ENCODE measurements at regions not wholly inside any gene's neighbourhood (a gene's known extent, or its start where the extent isn't known, plus 50 kb on each side); places are given as distances from the start of the nearest gene placed in this dataset.

- no peaks in the 10 kb centered on the region for H4K20me1 ChIP-seq
- peaks cover 0 to 8% (median 0%) of the 10 kb centered on the region in 10 experiments; a peak in 1 of 20 replicates for H3K4me1 ChIP-seq
- no peaks in the 10 kb centered on the region for H3K27me3 ChIP-seq
- H3K4me2 ChIP-seq, result peak overlapping the region in 2 of 11 experiments; percentile 11 to 18; a peak in 1 of 22 replicates
- TF ChIP-seq Cebpa-rat (IDR thresholded peaks at IDR 0.05), result no peak
- no peak overlapping the region for H3K27ac ChIP-seq
- H3K4me3 ChIP-seq, result no peak overlapping the region
- H3K36me3 ChIP-seq, result no peaks in the 10 kb centered on the region
- H3K9me3 ChIP-seq (replicated peaks in 1 of 11), result peaks cover 14 to 28% (median 21%) of the 10 kb centered on the region in 11 experiments
- no peak overlapping the region for H3K9ac ChIP-seq
Observed at GRCh38 chr12:30473274-30473673, 222.4 kb downstream of the IPO8 start.

GRCh38 chr12:30466093-30466585 lies 229.5 kb downstream of the IPO8 start:
- Histone ChIP-seq H3K9ac (no peak overlapping the region), H4K20me1 (no peaks in the 10 kb centered on the region), H3K4me1 (no peaks in the 10 kb centered on the region), H3K36me3 (no peaks in the 10 kb centered on the region), H3K27me3 (no peaks in the 10 kb centered on the region), H3K27ac (no peak overlapping the region), H3K4me3 (no peak overlapping the region), H3K4me2 (no peak overlapping the region), H3K9me3 (replicated peaks in 1 of 11) (peaks cover 14 to 20% (median 16%) of the 10 kb centered on the region in 11 experiments)
- no peak for TF ChIP-seq Cebpa-rat (IDR thresholded peaks at IDR 0.05)

- Histone ChIP-seq H3K4me2 (no peak overlapping the region), H3K9ac (no peak overlapping the region), H4K20me1 (no peaks in the 10 kb centered on the region), H3K9me3 (replicated peaks in 1 of 11) (peaks cover 0 to 4% (median 0%) of the 10 kb centered on the region in 11 experiments; a peak in 1 of 22 replicates), H3K27ac (no peak overlapping the region), H3K36me3 (no peaks in the 10 kb centered on the region), H3K4me3 (no peak overlapping the region), H3K27me3 (no peaks in the 10 kb centered on the region), H3K4me1 (no peaks in the 10 kb centered on the region)
- no peak for TF ChIP-seq Cebpa-rat (IDR thresholded peaks at IDR 0.05)
Observed at GRCh38 chr12:30463636-30464035, 232.0 kb downstream of the IPO8 start.

- Histone ChIP-seq H3K4me2 (no peak overlapping the region), H3K9ac (no peak overlapping the region), H3K9me3 (replicated peaks in 1 of 11) (peaks cover 0 to 6% (median 0%) of the 10 kb centered on the region in 11 experiments; a peak in 1 of 22 replicates), H3K27ac (no peak overlapping the region), H4K20me1 (no peaks in the 10 kb centered on the region), H3K4me3 (no peak overlapping the region), H3K4me1 (peaks cover 0 to 12% (median 6%) of the 10 kb centered on the region in 10 experiments; a peak in 10 of 20 replicates), H3K36me3 (no peaks in the 10 kb centered on the region), H3K27me3 (no peaks in the 10 kb centered on the region)
- TF ChIP-seq Cebpa-rat (IDR thresholded peaks at IDR 0.05), result no peak
Observed at GRCh38 chr12:30462249-30462648, 233.4 kb downstream of the IPO8 start.

- TF ChIP-seq Cebpa-rat (IDR thresholded peaks at IDR 0.05), result no peak
- H3K27ac ChIP-seq, result no peak overlapping the region
- H3K36me3 ChIP-seq, result no peaks in the 10 kb centered on the region
- H4K20me1 ChIP-seq, result no peaks in the 10 kb centered on the region
- H3K4me1 ChIP-seq, result peaks cover 0 to 24% (median 14%) of the 10 kb centered on the region in 10 experiments; a peak in 11 of 20 replicates
- peaks cover 0 to 6% (median 0%) of the 10 kb centered on the region in 11 experiments; a peak in 1 of 22 replicates for H3K9me3 ChIP-seq (replicated peaks in 1 of 11)
- no peak overlapping the region for H3K9ac ChIP-seq
- no peak overlapping the region for H3K4me3 ChIP-seq
- no peaks in the 10 kb centered on the region for H3K27me3 ChIP-seq
- H3K4me2 ChIP-seq, result no peak overlapping the region
Observed at GRCh38 chr12:30461026-30461615, 234.5 kb downstream of the IPO8 start.

- Histone ChIP-seq H3K36me3 (no peaks in the 10 kb centered on the region), H3K9me3 (replicated peaks in 1 of 11) (peaks cover 0 to 6% (median 0%) of the 10 kb centered on the region in 11 experiments; a peak in 1 of 22 replicates), H3K27me3 (no peaks in the 10 kb centered on the region), H3K4me1 (peaks cover 0 to 29% (median 14%) of the 10 kb centered on the region in 10 experiments; a peak in 11 of 20 replicates), H3K9ac (no peak overlapping the region), H3K4me3 (no peak overlapping the region), H4K20me1 (no peaks in the 10 kb centered on the region), H3K27ac (no peak overlapping the region), H3K4me2 (no peak overlapping the region)
- no peak for TF ChIP-seq Cebpa-rat (IDR thresholded peaks at IDR 0.05)
Observed at GRCh38 chr12:30458453-30458852, 237.2 kb downstream of the IPO8 start.

GRCh38 chr12:30457621-30458289 lies 237.9 kb downstream of the IPO8 start:
- peak overlapping the region in 3 of 11 experiments; percentile 16 to 50 (median 38); a peak in 2 of 22 replicates for H3K9ac ChIP-seq
- peak overlapping the region in 3 of 11 experiments; percentile 68 to 75 (median 73); a peak in 7 of 22 replicates for H3K27ac ChIP-seq
- peaks cover 0 to 6% (median 0%) of the 10 kb centered on the region in 11 experiments; a peak in 1 of 22 replicates for H3K9me3 ChIP-seq (replicated peaks in 1 of 11)
- no peaks in the 10 kb centered on the region for H3K27me3 ChIP-seq
- peak overlapping the region in 6 of 11 experiments; percentile 13 to 73 (median 68); a peak in 12 of 22 replicates for H3K4me2 ChIP-seq
- no peaks in the 10 kb centered on the region for H4K20me1 ChIP-seq
- peaks cover 0 to 29% (median 14%) of the 10 kb centered on the region in 10 experiments; a peak in 11 of 20 replicates for H3K4me1 ChIP-seq
- no peak; a peak in 1 of 22 replicates for TF ChIP-seq Cebpa-rat (IDR thresholded peaks at IDR 0.05)
- no peaks in the 10 kb centered on the region for H3K36me3 ChIP-seq
- H3K4me3 ChIP-seq, result no peak overlapping the region

GRCh38 chr12:30450872-30451271 lies 244.8 kb downstream of the IPO8 start:
- Histone ChIP-seq H3K4me3 (no peak overlapping the region), H3K4me2 (peak overlapping the region in 1 of 11 experiments; percentile 8; a peak in 1 of 22 replicates), H3K27ac (peak overlapping the region in 2 of 11 experiments; percentile 4 to 57; a peak in 3 of 22 replicates), H3K27me3 (no peaks in the 10 kb centered on the region), H3K9me3 (replicated peaks in 1 of 11) (peaks cover 0 to 40% (median 15%) of the 10 kb centered on the region in 11 experiments; a peak in 15 of 22 replicates), H4K20me1 (no peaks in the 10 kb centered on the region), H3K4me1 (peaks cover 5 to 40% (median 14%) of the 10 kb centered on the region in 10 experiments; a peak in 18 of 20 replicates), H3K9ac (no peak overlapping the region), H3K36me3 (no peaks in the 10 kb centered on the region; a peak in 1 of 22 replicates)
- TF ChIP-seq Cebpa-rat (IDR thresholded peaks at IDR 0.05), result no peak

- TF ChIP-seq Cebpa-rat (IDR thresholded peaks at IDR 0.05), result no peak
- H3K4me3 ChIP-seq, result no peak overlapping the region
Observed at GRCh38 chr12:30450226-30450625, 245.4 kb downstream of the IPO8 start.

More at GRCh38 chr12:30450226-30450625, 245.4 kb downstream of the IPO8 start:
- Histone ChIP-seq H3K36me3 (no peaks in the 10 kb centered on the region; a peak in 1 of 22 replicates), H3K9me3 (replicated peaks in 1 of 11) (peaks cover 0 to 40% (median 15%) of the 10 kb centered on the region in 11 experiments; a peak in 15 of 22 replicates), H3K27me3 (no peaks in the 10 kb centered on the region), H3K4me2 (no peak overlapping the region), H3K9ac (no peak overlapping the region), H3K4me1 (peaks cover 5 to 37% (median 14%) of the 10 kb centered on the region in 10 experiments; a peak in 18 of 20 replicates), H4K20me1 (no peaks in the 10 kb centered on the region), H3K27ac (0 out of 22 replicates have a peak overlapping the region, but pooled peaks of 1 of the 11 experiments have one; percentile 57)
